ENCODE measurements at regions not wholly inside any gene's neighbourhood (a gene's known extent, or its start where the extent isn't known, plus 50 kb on each side); places are given as distances from the start of the nearest gene placed in this dataset.

GRCh38 chr12:73180734-73181133, 908.6 kb downstream of the TRHDE start:
- TF ChIP-seq CTCF (IDR thresholded peaks at IDR 0.05): no peak
- intact Hi-C loops (cut with micrococcal nuclease): no loop called here
- Mint-ChIP-seq H3K4me1 (no peaks in the 10 kb centered on the region), H3K9me3 (peaks cover 20% of the 10 kb centered on the region), H3K27ac (no peak overlapping the region), H3K27me3 (no peaks in the 10 kb centered on the region), H3K36me3 (ENCODE audit: low read depth) (no peaks in the 10 kb centered on the region), H3K4me3 (no peak overlapping the region)
- ATAC-seq (ENCODE audit: low read depth): no peak
- DNase-seq: no peak
- ChIA-PET CTCF (no interaction called here), POLR2A (no interaction called here)

- DNase-seq (no peak), ATAC-seq (ENCODE audit: low read depth) (no peak)
- TF ChIP-seq CTCF (IDR thresholded peaks at IDR 0.05): no peak
- H3K4me3 Mint-ChIP-seq: no peak overlapping the region
- CTCF ChIA-PET: no interaction called here
- peaks cover 22% of the 10 kb centered on the region for H3K9me3 Mint-ChIP-seq
- intact Hi-C loops (cut with micrococcal nuclease): no loop called here
- no peaks in the 10 kb centered on the region for H3K36me3 Mint-ChIP-seq (ENCODE audit: low read depth)
- no peak overlapping the region for H3K27ac Mint-ChIP-seq
- H3K4me1 Mint-ChIP-seq: no peaks in the 10 kb centered on the region
- POLR2A ChIA-PET: no interaction called here
- H3K27me3 Mint-ChIP-seq: no peaks in the 10 kb centered on the region
These were observed 909.1 kb downstream of the TRHDE start for GRCh38 chr12:73181244-73181643.

GRCh38 chr12:73185403-73185802, 913.2 kb downstream of the TRHDE start:
- Mint-ChIP-seq H3K9me3 (peaks cover 24% of the 10 kb centered on the region), H3K27ac (no peak overlapping the region), H3K4me3 (no peak overlapping the region), H3K27me3 (no peaks in the 10 kb centered on the region), H3K36me3 (ENCODE audit: low read depth) (no peaks in the 10 kb centered on the region), H3K4me1 (no peaks in the 10 kb centered on the region)
- intact Hi-C loops (cut with micrococcal nuclease): no loop called here
- ATAC-seq (ENCODE audit: low read depth) (no peak), DNase-seq (no peak)
- ChIA-PET POLR2A (no interaction called here), CTCF (no interaction called here)
- no peak for TF ChIP-seq CTCF (IDR thresholded peaks at IDR 0.05)

- DNase-seq (no peak), ATAC-seq (ENCODE audit: low read depth) (no peak)
- Mint-ChIP-seq H3K27ac (no peak overlapping the region), H3K27me3 (no peaks in the 10 kb centered on the region), H3K4me3 (no peak overlapping the region), H3K36me3 (ENCODE audit: low read depth) (no peaks in the 10 kb centered on the region), H3K9me3 (peaks cover 24% of the 10 kb centered on the region), H3K4me1 (no peaks in the 10 kb centered on the region)
- ChIA-PET POLR2A (no interaction called here), CTCF (no interaction called here)
- TF ChIP-seq CTCF (IDR thresholded peaks at IDR 0.05): no peak
- intact Hi-C loops (cut with micrococcal nuclease): no loop called here
These were observed 914.1 kb downstream of the TRHDE start for GRCh38 chr12:73186272-73186671.

- POLR2A ChIA-PET: no interaction called here
- DNase-seq: no peak
- TF ChIP-seq CTCF (IDR thresholded peaks at IDR 0.05): no peak
These were observed 915.6 kb downstream of the TRHDE start for GRCh38 chr12:73187765-73188164.

More at GRCh38 chr12:73187765-73188164, 915.6 kb downstream of the TRHDE start:
- no peaks in the 10 kb centered on the region for H3K4me1 Mint-ChIP-seq
- no peak overlapping the region for H3K27ac Mint-ChIP-seq
- H3K27me3 Mint-ChIP-seq: no peaks in the 10 kb centered on the region
- peaks cover 21% of the 10 kb centered on the region for H3K9me3 Mint-ChIP-seq
- ATAC-seq (ENCODE audit: low read depth): no peak
- no peaks in the 10 kb centered on the region for H3K36me3 Mint-ChIP-seq (ENCODE audit: low read depth)
- no peak overlapping the region for H3K4me3 Mint-ChIP-seq
- CTCF ChIA-PET: no interaction called here
- intact Hi-C loops (cut with micrococcal nuclease): no loop called here

Measured in activated B cell treated with CpG ODN at 0.5 μM for 24 hours (primary cell).